Small intestine (tissue), 7 donors: ENCODE measurements at regions not wholly inside any gene's neighbourhood (a gene's known extent, or its start where the extent isn't known, plus 50 kb on each side); places are given as distances from the start of the nearest gene placed in this dataset.

Source experiments
- DNase-seq, 2 donors: peaks; one replicate each; pipeline versions ENCODE4 v3.0.0 to v3.0.0-alpha.2; 2013
- FAIRE-seq: peaks from 2 replicates; lab custom pipeline; 2012; peaks lifted over from hg19 to GRCh38; lab: Jason Lieb, UNC
- H3K27ac ChIP-seq, 3 donors: one replicate each; pipeline ENCODE4 v1.5.1; 2013; ENCODE audit warnings: low read length in 2 of 3, mild to moderate bottlenecking in 2 of 3, control low read depth in 1 of 3, inconsistent platforms in 1 of 3, low read depth in 1 of 3, moderate library complexity in 1 of 3
- H3K27me3 ChIP-seq, 3 donors: one replicate each; pipeline ENCODE4 v1.6.1; 2013; ENCODE audit warnings: low read length in 3 of 3, inconsistent platforms in 1 of 3; ENCODE audit not compliant: control insufficient read depth in 3 of 3, insufficient read depth in 3 of 3
- H3K36me3 ChIP-seq, 3 donors: one replicate each; pipeline ENCODE4 v1.6.1; 2013; ENCODE audit warnings: low read length in 3 of 3, inconsistent platforms in 1 of 3, low read depth in 1 of 3, mild to moderate bottlenecking in 1 of 3, moderate library complexity in 1 of 3; ENCODE audit not compliant: control insufficient read depth in 3 of 3, insufficient read depth in 2 of 3
- H3K4me1 ChIP-seq, 3 donors: one replicate each; pipeline ENCODE4 v1.6.1; 2013; ENCODE audit warnings: low read length in 2 of 3, inconsistent platforms in 1 of 3, low read depth in 1 of 3, mild to moderate bottlenecking in 1 of 3, moderate library complexity in 1 of 3; ENCODE audit not compliant: control insufficient read depth in 3 of 3, insufficient read depth in 2 of 3
- H3K4me3 ChIP-seq, 3 donors: one replicate each; pipeline ENCODE4 v1.5.1; 2013; ENCODE audit warnings: low read length in 3 of 3, control low read depth in 1 of 3, inconsistent platforms in 1 of 3, low read depth in 1 of 3, mild to moderate bottlenecking in 1 of 3, moderate library complexity in 1 of 3
- H3K9me3 ChIP-seq, 2 donors: one replicate each; pipeline ENCODE4 v1.6.1; 2013; ENCODE audit warnings: low read depth in 1 of 2, low read length in 1 of 2; ENCODE audit not compliant: control insufficient read depth in 2 of 2, insufficient read depth in 1 of 2
- WGBS, 3 donors: extraction: QIAGEN DNeasy Blood & Tissue Kit; methylation state at CpG; one replicate each; pipeline ENCODE4 v1.1.7; 2013; 5-methylcytosine and 5-hydroxymethylcytosine counted together
- donor health status: healthy with polysubstance abuse.
- donor health status: control.
- donor health status: control.
- donor health status: Bipolar disorder and iron deficiency.
- donor health status: healthy.

DNA sequence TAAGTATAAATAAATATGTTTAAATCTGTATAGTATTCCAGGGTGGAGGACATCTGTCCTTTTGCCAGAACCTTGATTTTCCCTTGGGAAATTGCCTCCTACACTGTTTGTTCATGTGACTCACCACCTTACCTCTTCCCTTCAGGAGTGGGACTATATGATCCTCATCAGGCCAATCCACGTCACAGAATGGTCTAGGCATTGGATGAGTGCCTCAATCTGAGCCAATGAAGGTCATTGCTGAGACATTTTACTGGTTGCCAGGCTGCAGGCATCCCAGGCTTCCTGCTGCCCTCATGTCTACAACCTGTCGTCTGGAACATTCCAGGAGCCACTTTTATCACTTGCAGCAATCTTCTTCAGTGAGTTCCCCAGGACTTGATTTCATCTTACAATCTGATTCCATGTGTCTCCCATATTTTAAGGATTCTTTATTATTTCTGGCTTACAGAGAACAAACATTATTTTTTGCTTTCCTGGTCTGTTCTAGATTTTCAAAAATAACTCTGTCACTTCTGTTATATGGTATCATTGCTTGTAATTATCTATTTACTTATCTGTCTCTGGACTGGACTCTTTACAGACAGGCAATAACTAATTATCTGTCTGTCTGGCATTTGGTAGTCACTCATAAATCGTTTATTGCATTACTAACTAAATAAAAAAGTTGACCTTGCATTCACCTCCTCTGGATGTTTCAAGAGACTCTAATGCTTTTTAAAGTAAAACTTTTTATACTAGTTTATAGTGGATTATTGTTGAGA, 107.3 kb upstream of the APC start:
- Histone ChIP-seq H3K36me3 (no peaks in the 10 kb centered on the region), H3K4me3 (no peak overlapping the region), H3K4me1 (peaks cover 0 to 34% (median 2%) of the 10 kb centered on the region in 3 donors), H3K9me3 (peaks cover 0 to 11% of the 10 kb centered on the region in 2 donors), H3K27me3 (peaks cover 0 to 2% (median 0%) of the 10 kb centered on the region in 3 donors), H3K27ac (peak overlapping the region in 1 of 3 donors; percentile 29)
- WGBS, 3 donors = 30 to 54% (median 37%) methylated on average over 3 of the region's 3 CpGs
- no peak for FAIRE-seq
- peak; percentile 58 to 60 for DNase-seq

GRCh38 chr5:112634166-112634565, 103.5 kb upstream of the APC start:
- no peak for FAIRE-seq

DNA sequence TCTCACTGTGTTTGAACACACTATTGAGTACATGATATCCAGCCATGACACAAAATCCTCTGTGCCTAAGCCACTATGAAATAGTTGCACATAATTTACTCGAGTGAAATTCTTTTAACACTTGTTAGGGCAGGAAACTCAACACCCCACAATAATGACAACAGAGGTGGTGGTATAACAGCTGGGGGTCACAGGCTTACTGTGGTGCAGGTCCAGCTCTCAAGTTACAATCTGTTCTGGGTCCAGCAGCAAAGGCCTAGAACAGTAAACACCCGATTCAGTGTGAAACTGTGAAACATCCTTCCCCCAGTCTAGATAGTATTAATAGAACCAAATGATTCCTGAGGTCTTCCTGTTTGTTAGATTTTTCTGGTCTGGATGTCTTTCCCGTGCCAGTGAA, 102.9 kb upstream of the APC start:
- WGBS, 3 donors = 83 to 90% (median 88%) methylated on average over 3 of the region's 3 CpGs
- H3K4me1 ChIP-seq = peaks cover 0 to 38% (median 2%) of the 10 kb centered on the region in 3 donors
- H3K4me3 ChIP-seq = no peak overlapping the region
- DNase-seq (no peak), FAIRE-seq (no peak)
- H3K9me3 ChIP-seq = peaks cover 0 to 11% of the 10 kb centered on the region in 2 donors
- peak overlapping the region in 1 of 3 donors; percentile 87 for H3K27ac ChIP-seq
- H3K36me3 ChIP-seq = no peaks in the 10 kb centered on the region
- peaks cover 0 to 2% (median 0%) of the 10 kb centered on the region in 3 donors for H3K27me3 ChIP-seq

More at GRCh38 chr5:112634166-112634565, 103.5 kb upstream of the APC start:
- 83 to 89% (median 87%) methylated on average over 1 of the region's 1 CpG for WGBS, 3 donors
- peaks cover 0 to 11% of the 10 kb centered on the region in 2 donors for H3K9me3 ChIP-seq
- H3K27me3 ChIP-seq = peaks cover 0 to 2% (median 0%) of the 10 kb centered on the region in 3 donors
- DNase-seq = no peak
- H3K4me3 ChIP-seq = no peak overlapping the region
- no peaks in the 10 kb centered on the region for H3K36me3 ChIP-seq
- H3K4me1 ChIP-seq = peaks cover 0 to 38% (median 2%) of the 10 kb centered on the region in 3 donors
- peak overlapping the region in 1 of 3 donors; percentile 87 for H3K27ac ChIP-seq

DNA sequence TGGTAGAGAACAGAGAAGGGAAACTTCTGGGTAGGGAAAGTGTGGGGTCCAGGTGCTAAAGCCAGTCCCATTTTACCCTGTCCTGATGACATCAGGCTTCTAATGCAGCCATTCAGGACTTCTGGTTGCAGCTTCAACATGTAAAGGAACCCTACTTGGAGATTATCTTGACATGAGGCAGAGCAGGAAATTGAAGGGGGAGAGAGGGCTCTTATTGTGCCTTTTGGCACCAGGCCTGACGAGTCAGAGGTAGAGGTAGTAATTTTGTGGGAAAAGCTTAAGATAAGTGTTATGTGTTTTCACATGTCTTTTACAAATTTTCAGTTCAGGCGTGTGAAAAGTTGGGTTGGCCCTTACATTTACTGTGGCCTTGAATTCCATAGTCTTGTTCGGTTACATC, 102.4 kb upstream of the APC start:
- no peaks in the 10 kb centered on the region for H3K36me3 ChIP-seq
- DNase-seq (peak in 1 of 2 donors; percentile 8), FAIRE-seq (no peak)
- peak overlapping the region in 1 of 3 donors; percentile 87 for H3K27ac ChIP-seq
- peaks cover 0 to 36% (median 2%) of the 10 kb centered on the region in 3 donors for H3K4me1 ChIP-seq
- peaks cover 0 to 11% of the 10 kb centered on the region in 2 donors for H3K9me3 ChIP-seq
- no peak overlapping the region for H3K4me3 ChIP-seq
- 77 to 84% (median 82%) methylated on average over 3 of the region's 3 CpGs for WGBS, 3 donors
- H3K27me3 ChIP-seq = peaks cover 0 to 1% (median under 1%) of the 10 kb centered on the region in 3 donors

- Histone ChIP-seq H3K27me3 (peaks cover 0 to 3% (median 0%) of the 10 kb centered on the region in 3 donors), H3K27ac (peak overlapping the region in 1 of 3 donors; percentile 87), H3K36me3 (no peaks in the 10 kb centered on the region), H3K4me1 (peaks cover 0 to 32% (median 2%) of the 10 kb centered on the region in 3 donors), H3K9me3 (peaks cover 0 to 11% of the 10 kb centered on the region in 2 donors), H3K4me3 (no peak overlapping the region)
- FAIRE-seq = no peak
- WGBS, 3 donors = 78 to 86% (median 81%) methylated on average over 1 of the region's 1 CpG
- peak; percentile 63 to 84 for DNase-seq
Observed at GRCh38 chr5:112635771-112636731, 101.6 kb upstream of the APC start.

DNA sequence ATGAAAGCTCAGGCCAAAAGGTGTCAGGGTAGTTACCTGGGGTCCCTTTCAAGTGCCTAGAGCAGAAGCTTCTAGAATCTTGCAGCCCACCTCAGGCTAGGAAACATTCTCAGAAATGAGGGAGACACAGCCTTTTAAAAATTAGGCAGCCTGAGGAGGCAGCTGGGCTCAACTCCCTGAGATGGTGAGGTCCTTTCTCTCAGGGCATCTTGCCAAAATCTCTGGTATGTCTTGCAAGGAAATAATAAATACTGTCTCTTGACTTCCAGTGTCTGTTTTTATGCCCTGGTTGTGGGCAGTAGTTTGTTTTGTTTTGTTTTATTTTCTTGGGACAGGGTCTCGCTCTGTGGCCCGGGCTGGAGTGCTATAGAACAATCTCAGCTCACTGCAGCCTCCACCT, 100.9 kb upstream of the APC start:
- 68 to 92% (median 86%) methylated on average over 2 of the region's 2 CpGs for WGBS, 3 donors
- H3K27me3 ChIP-seq = peaks cover 0 to 3% (median 0%) of the 10 kb centered on the region in 3 donors
- H3K4me3 ChIP-seq = no peak overlapping the region
- H3K9me3 ChIP-seq = peaks cover 0 to 11% of the 10 kb centered on the region in 2 donors
- DNase-seq (no peak), FAIRE-seq (no peak)
- no peaks in the 10 kb centered on the region for H3K36me3 ChIP-seq
- H3K27ac ChIP-seq = peak overlapping the region in 1 of 3 donors; percentile 87
- H3K4me1 ChIP-seq = peaks cover 0 to 27% (median 2%) of the 10 kb centered on the region in 3 donors

DNA sequence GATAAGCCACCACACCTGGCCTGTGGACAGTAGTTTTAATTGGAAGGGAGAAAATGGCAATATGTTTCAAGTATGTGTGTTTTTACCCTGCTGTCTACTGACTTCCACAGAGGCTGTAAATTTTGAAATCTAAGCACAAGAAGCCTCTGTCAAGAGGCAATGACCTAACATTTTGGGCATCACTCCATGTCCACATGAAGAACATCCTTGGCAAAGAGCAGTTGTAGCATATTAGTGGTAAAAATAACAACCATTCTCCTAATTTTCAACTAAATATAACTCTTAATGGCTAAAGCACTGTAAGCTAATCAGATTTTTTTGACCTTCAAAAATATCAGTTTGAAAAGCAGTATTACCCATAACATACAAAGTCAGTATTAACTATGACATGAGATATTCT, 100.3 kb upstream of the APC start:
- Histone ChIP-seq H3K27me3 (peaks cover 0 to 3% (median 0%) of the 10 kb centered on the region in 3 donors), H3K36me3 (no peaks in the 10 kb centered on the region), H3K4me3 (no peak overlapping the region), H3K9me3 (peaks cover 0 to 6% of the 10 kb centered on the region in 2 donors), H3K4me1 (peaks cover 0 to 27% (median 2%) of the 10 kb centered on the region in 3 donors), H3K27ac (peak overlapping the region in 1 of 3 donors; percentile 87)
- DNase-seq = no peak
- FAIRE-seq = no peak

- no peak for FAIRE-seq
- no peak overlapping the region for H3K27ac ChIP-seq
- H3K4me3 ChIP-seq = no peak overlapping the region
- peaks cover 0 to 12% (median 0%) of the 10 kb centered on the region in 3 donors for H3K4me1 ChIP-seq
- no peaks in the 10 kb centered on the region for H3K36me3 ChIP-seq
- no peaks in the 10 kb centered on the region for H3K9me3 ChIP-seq
- WGBS, 3 donors = 77 to 82% (median 80%) methylated on average over 1 of the region's 1 CpG
- no peak for DNase-seq
- peaks cover 0 to 3% (median 0%) of the 10 kb centered on the region in 3 donors for H3K27me3 ChIP-seq
Observed at GRCh38 chr5:112640546-112640945, 97.1 kb upstream of the APC start.
